ENCODE measurements at regions not wholly inside any gene's neighbourhood (a gene's known extent, or its start where the extent isn't known, plus 50 kb on each side); places are given as distances from the start of the nearest gene placed in this dataset.

DNA sequence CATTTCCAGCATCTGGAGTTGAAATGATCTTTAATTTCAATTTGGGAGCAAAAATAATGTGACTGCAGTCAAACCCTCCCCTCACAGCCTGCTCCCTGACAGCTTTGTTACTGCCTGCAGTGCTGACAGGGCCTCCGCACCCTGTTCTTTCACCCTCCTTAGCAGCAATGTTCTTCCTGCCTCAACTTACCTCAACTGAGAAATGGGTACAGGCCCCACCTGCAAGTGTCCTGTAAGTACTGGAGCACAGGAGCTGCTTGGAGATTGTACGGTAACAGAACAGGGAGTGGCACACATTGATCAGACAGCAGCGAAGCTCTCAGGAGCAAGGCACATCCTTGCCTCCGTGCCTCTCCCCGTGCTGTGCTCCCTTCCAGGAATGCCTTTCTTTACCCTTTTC is 131.3 kb downstream of the CHST1 start:
- TF ChIP-seq EP300 (IDR thresholded peaks at IDR 0.05; ENCODE audit: borderline replicate concordance) (no peak), FOXM1 (IDR thresholded peaks at IDR 0.05; ENCODE audit: borderline replicate concordance, low read depth) (no peak), RAD21 (IDR thresholded peaks at IDR 0.05; ENCODE audit: low read depth) (no peak), ZBTB7A (IDR thresholded peaks at IDR 0.05; ENCODE audit: low read depth) (no peak), TAF1 (IDR thresholded peaks at IDR 0.05; ENCODE audit: low read depth) (no peak), CREB1 (IDR thresholded peaks at IDR 0.05; ENCODE audit: low read depth) (no peak), EGR1 (IDR thresholded peaks at IDR 0.05) (no peak)
- TF ChIP-seq, protein P1, sequence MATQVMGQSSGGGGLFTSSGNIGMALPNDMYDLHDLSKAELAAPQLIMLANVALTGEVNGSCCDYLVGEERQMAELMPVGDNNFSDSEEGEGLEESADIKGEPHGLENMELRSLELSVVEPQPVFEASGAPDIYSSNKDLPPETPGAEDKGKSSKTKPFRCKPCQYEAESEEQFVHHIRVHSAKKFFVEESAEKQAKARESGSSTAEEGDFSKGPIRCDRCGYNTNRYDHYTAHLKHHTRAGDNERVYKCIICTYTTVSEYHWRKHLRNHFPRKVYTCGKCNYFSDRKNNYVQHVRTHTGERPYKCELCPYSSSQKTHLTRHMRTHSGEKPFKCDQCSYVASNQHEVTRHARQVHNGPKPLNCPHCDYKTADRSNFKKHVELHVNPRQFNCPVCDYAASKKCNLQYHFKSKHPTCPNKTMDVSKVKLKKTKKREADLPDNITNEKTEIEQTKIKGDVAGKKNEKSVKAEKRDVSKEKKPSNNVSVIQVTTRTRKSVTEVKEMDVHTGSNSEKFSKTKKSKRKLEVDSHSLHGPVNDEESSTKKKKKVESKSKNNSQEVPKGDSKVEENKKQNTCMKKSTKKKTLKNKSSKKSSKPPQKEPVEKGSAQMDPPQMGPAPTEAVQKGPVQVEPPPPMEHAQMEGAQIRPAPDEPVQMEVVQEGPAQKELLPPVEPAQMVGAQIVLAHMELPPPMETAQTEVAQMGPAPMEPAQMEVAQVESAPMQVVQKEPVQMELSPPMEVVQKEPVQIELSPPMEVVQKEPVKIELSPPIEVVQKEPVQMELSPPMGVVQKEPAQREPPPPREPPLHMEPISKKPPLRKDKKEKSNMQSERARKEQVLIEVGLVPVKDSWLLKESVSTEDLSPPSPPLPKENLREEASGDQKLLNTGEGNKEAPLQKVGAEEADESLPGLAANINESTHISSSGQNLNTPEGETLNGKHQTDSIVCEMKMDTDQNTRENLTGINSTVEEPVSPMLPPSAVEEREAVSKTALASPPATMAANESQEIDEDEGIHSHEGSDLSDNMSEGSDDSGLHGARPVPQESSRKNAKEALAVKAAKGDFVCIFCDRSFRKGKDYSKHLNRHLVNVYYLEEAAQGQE (IDR thresholded peaks at IDR 0.05; ENCODE audit: low read depth): no peak
- TF ChIP-seq, protein P2, sequence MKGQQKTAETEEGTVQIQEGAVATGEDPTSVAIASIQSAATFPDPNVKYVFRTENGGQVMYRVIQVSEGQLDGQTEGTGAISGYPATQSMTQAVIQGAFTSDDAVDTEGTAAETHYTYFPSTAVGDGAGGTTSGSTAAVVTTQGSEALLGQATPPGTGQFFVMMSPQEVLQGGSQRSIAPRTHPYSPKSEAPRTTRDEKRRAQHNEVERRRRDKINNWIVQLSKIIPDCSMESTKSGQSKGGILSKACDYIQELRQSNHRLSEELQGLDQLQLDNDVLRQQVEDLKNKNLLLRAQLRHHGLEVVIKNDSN (IDR thresholded peaks at IDR 0.05): no peak
- TF ChIP-seq, protein P3, sequence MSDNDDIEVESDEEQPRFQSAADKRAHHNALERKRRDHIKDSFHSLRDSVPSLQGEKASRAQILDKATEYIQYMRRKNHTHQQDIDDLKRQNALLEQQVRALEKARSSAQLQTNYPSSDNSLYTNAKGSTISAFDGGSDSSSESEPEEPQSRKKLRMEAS (IDR thresholded peaks at IDR 0.05): no peak

DNA sequence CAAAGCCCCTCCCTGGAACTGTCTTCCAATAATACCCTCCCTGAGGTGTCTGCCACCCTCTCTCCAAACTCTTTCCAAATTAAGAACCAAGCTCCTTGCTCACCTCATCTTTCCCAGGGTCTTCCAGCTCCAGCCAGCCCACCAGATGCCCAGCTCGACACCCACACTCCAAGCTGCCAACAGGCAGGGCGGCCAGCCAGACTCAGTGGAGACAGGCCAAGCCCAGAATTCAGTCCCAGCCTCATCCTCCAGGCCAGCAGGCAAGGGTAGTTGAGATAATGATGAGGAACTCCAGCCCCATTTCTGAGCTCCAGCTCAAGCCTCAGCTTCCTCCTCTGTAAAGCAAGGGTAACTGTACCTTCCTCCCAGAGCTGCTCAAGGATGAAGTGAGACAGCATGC is 132.9 kb downstream of the CHST1 start:
- no peak for TF ChIP-seq NFIC (IDR thresholded peaks at IDR 0.05)
- no peak for TF ChIP-seq RAD21 (IDR thresholded peaks at IDR 0.05; ENCODE audit: low read depth)
- no peak for TF ChIP-seq EP300 (IDR thresholded peaks at IDR 0.05; ENCODE audit: borderline replicate concordance)
- TF ChIP-seq EGR1 (IDR thresholded peaks at IDR 0.05): no peak
- no peak for TF ChIP-seq CREB1 (IDR thresholded peaks at IDR 0.05; ENCODE audit: low read depth)
- TF ChIP-seq, protein P2 (IDR thresholded peaks at IDR 0.05): no peak
- TF ChIP-seq, protein P3 (IDR thresholded peaks at IDR 0.05): no peak
- TF ChIP-seq ZBTB7A (IDR thresholded peaks at IDR 0.05; ENCODE audit: low read depth): no peak
- no peak for TF ChIP-seq TCF12 (IDR thresholded peaks at IDR 0.05; ENCODE audit: low read depth)
- TF ChIP-seq TAF1 (IDR thresholded peaks at IDR 0.05; ENCODE audit: low read depth): no peak
- TF ChIP-seq, protein P1 (IDR thresholded peaks at IDR 0.05; ENCODE audit: low read depth): no peak
- TF ChIP-seq FOXM1 (IDR thresholded peaks at IDR 0.05; ENCODE audit: borderline replicate concordance, low read depth): no peak
- TF ChIP-seq TEAD4 (IDR thresholded peaks at IDR 0.05): no peak
- no peak for TF ChIP-seq CEBPB (IDR thresholded peaks at IDR 0.05)
- TF ChIP-seq YY1 (IDR thresholded peaks at IDR 0.05; ENCODE audit: low read depth): no peak

DNA sequence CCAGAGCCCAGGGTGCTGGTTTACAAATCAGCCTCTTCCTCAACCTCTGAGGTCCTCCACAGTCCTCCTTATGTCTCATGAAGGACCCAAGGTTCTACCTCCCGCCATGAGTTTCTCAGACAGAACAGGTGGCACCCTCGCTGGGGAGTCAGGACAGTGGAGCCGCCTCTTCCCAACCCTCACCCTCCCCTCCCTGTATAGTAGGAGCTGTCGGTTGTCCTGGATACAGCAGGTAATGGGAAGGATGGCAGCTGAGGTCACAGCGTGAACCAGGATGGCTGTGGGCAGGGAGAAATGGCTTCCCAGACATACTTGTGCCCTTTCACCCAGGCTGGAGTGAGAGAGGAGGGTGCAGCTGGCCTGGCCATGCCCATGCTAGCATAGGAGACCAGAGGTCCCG is 134.6 kb downstream of the CHST1 start:
- TF ChIP-seq, protein P2 (IDR thresholded peaks at IDR 0.05): no peak
- TF ChIP-seq TAF1 (IDR thresholded peaks at IDR 0.05; ENCODE audit: low read depth) (no peak), EGR1 (IDR thresholded peaks at IDR 0.05) (no peak), ZBTB7A (IDR thresholded peaks at IDR 0.05; ENCODE audit: low read depth) (no peak), CREB1 (IDR thresholded peaks at IDR 0.05; ENCODE audit: low read depth) (no peak), TEAD4 (IDR thresholded peaks at IDR 0.05) (no peak), TCF12 (IDR thresholded peaks at IDR 0.05; ENCODE audit: low read depth) (no peak), FOXM1 (IDR thresholded peaks at IDR 0.05; ENCODE audit: borderline replicate concordance, low read depth) (no peak), NFIC (IDR thresholded peaks at IDR 0.05) (no peak)
- TF ChIP-seq, protein P1 (IDR thresholded peaks at IDR 0.05; ENCODE audit: low read depth): no peak

DNA sequence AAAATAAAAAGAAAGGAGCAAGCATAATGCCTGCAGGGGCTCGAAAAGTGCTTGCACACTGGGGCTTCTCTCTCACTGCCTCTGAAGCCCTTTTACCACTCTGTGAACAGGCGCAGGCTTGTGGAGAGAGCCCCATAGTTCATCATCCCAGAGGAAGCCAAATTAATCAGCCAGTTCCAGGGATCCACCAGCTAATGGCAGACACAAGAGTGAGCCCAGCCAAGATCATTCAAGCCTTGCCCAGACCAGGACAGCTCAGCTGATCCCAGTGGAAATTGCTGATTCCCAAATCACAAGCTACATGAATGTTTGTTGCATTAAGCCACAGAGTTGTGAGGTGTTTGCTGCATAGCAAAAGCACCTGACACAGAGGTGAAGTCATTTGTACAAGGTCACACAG is 135.3 kb downstream of the CHST1 start:
- TF ChIP-seq FOXM1 (IDR thresholded peaks at IDR 0.05; ENCODE audit: borderline replicate concordance, low read depth): no peak
- no peak for TF ChIP-seq RAD21 (IDR thresholded peaks at IDR 0.05; ENCODE audit: low read depth)
- no peak for TF ChIP-seq CREB1 (IDR thresholded peaks at IDR 0.05; ENCODE audit: low read depth)
- TF ChIP-seq, protein P3 (IDR thresholded peaks at IDR 0.05): no peak
- TF ChIP-seq, protein P2 (IDR thresholded peaks at IDR 0.05): no peak
- no peak for TF ChIP-seq TCF12 (IDR thresholded peaks at IDR 0.05; ENCODE audit: low read depth)
- no peak for TF ChIP-seq YY1 (IDR thresholded peaks at IDR 0.05; ENCODE audit: low read depth)
- TF ChIP-seq CEBPB (IDR thresholded peaks at IDR 0.05): no peak

All from Ishikawa (cell line).